Stimulated activated CD8-positive, alpha-beta memory T cell treated with anti-CD3 and anti-CD28 coated beads, Interleukin-7, amount 100 ng/mL, for 24 hours (primary cell): ENCODE measurements at regions not wholly inside any gene's neighbourhood (a gene's known extent, or its start where the extent isn't known, plus 50 kb on each side); places are given as distances from the start of the nearest gene placed in this dataset.
"Not testable (repeated sequence)": the region's sequence is repeated elsewhere in the genome, so short reads cannot be mapped to it uniquely, and the experiment has no call there.

Experiments used
- DNase-seq: peaks from one replicate; pipeline ENCODE4 v3.0.0-alpha.2; 2020; ENCODE audit warnings: low read depth

- DNase-seq, result no peak
These were observed 56.3 kb upstream of the ZNF92 start for GRCh38 chr7:65317372-65317771.

GRCh38 chr7:65310761-65311160, 62.9 kb upstream of the ZNF92 start:
- no peak for DNase-seq

- DNase-seq, result no peak
These were observed 65.4 kb upstream of the ZNF92 start for GRCh38 chr7:65308300-65308678.

GRCh38 chr7:65307651-65308299, 65.9 kb upstream of the ZNF92 start:
- DNase-seq, result no peak

- no peak for DNase-seq
These were observed 69.5 kb upstream of the ZNF92 start for GRCh38 chr7:65304175-65304574.

GRCh38 chr7:65302883-65303282, 70.8 kb upstream of the ZNF92 start:
- DNase-seq, result no peak

- no peak for DNase-seq
These were observed 72.6 kb upstream of the ZNF92 start for GRCh38 chr7:65301007-65301406.

GRCh38 chr7:65295409-65295808, 78.2 kb upstream of the ZNF92 start:
- no peak for DNase-seq

- DNase-seq, result not testable (repeated sequence)
These were observed 83.3 kb upstream of the ZNF92 start for GRCh38 chr7:65290340-65290739.

- no peak for DNase-seq
These were observed 86.6 kb upstream of the ZNF92 start for GRCh38 chr7:65287023-65287422.

GRCh38 chr7:65285906-65286864, 87.5 kb upstream of the ZNF92 start:
- no peak for DNase-seq

GRCh38 chr7:65285241-65285640, 88.4 kb upstream of the ZNF92 start:
- DNase-seq, result not testable (repeated sequence)

GRCh38 chr7:65279795-65280194, 93.9 kb upstream of the ZNF92 start:
- no peak for DNase-seq

GRCh38 chr7:65276822-65277221, 96.8 kb upstream of the ZNF92 start:
- DNase-seq, result no peak

- DNase-seq, result not testable (repeated sequence)
These were observed 102.2 kb upstream of the ZNF92 start for GRCh38 chr7:65271502-65271901.

GRCh38 chr7:65269150-65269856, 104.4 kb upstream of the ZNF92 start:
- peak; percentile 21 for DNase-seq

GRCh38 chr7:65268782-65269149, 104.9 kb upstream of the ZNF92 start:
- DNase-seq, result no peak

GRCh38 chr7:65265933-65266519, 107.6 kb upstream of the ZNF92 start:
- no peak for DNase-seq

GRCh38 chr7:65264258-65264657, 109.4 kb upstream of the ZNF92 start:
- DNase-seq, result no peak

GRCh38 chr7:65260673-65261072, 113.0 kb upstream of the ZNF92 start:
- not testable (repeated sequence) for DNase-seq

GRCh38 chr7:65259864-65260525, 113.7 kb upstream of the ZNF92 start:
- DNase-seq, result not testable (repeated sequence)

GRCh38 chr7:65254061-65254460, 119.6 kb upstream of the ZNF92 start:
- no peak for DNase-seq
